IMR-90 (cell line): ENCODE measurements at regions not wholly inside any gene's neighbourhood (a gene's known extent, or its start where the extent isn't known, plus 50 kb on each side); places are given as distances from the start of the nearest gene placed in this dataset.

ENCODE experiments used
- BHLHE40 ChIP-seq: fragments of 150-350 bp; IDR thresholded peaks from 2 replicates; pipeline ENCODE4 v1.6.1; 2016; ENCODE audit warnings: mild to moderate bottlenecking, low read depth, low read length
- CEBPB ChIP-seq: IDR thresholded peaks from 2 replicates; pipeline ENCODE4 v1.6.1; 2012; ENCODE audit warnings: low read depth, low read length, improper control_type of control experiment
- CHD1 ChIP-seq: IDR thresholded peaks from 2 replicates; pipeline ENCODE4 v1.6.1; 2012; ENCODE audit warnings: low read depth, low read length, improper control_type of control experiment
- CTCF ChIP-seq: conservative IDR thresholded peaks from 2 replicates; pipeline ENCODE4 v1.5.1; 2012; ENCODE audit warnings: mild to moderate bottlenecking, low read depth, low read length, improper control_type of control experiment
- MAFK ChIP-seq: IDR thresholded peaks from 2 replicates; pipeline ENCODE4 v1.6.1; 2012; ENCODE audit warnings: low read depth, low read length, improper control_type of control experiment
- MXI1 ChIP-seq: IDR thresholded peaks from 2 replicates; pipeline ENCODE4 v1.6.1; 2012; ENCODE audit warnings: low read depth, mild to moderate bottlenecking, low read length, moderate library complexity, borderline replicate concordance
- NFE2L2 ChIP-seq: fragments of 150-350 bp; IDR thresholded peaks from 2 replicates; pipeline ENCODE4 v1.6.1; 2016; ENCODE audit warnings: low read depth, mild to moderate bottlenecking, low read length
- POLR2A ChIP-seq: IDR thresholded peaks from 2 replicates; pipeline ENCODE4 v1.6.1; 2012; ENCODE audit warnings: mild to moderate bottlenecking, low read depth, low read length
- RAD21 ChIP-seq: IDR thresholded peaks from 2 replicates; pipeline ENCODE4 v1.6.1; 2012; ENCODE audit warnings: low read length, improper control_type of control experiment
- RCOR1 ChIP-seq: IDR thresholded peaks from 2 replicates; pipeline ENCODE4 v1.6.1; 2012; ENCODE audit warnings: mild to moderate bottlenecking, low read length, improper control_type of control experiment; ENCODE audit not compliant: insufficient replicate concordance
- RFX5 ChIP-seq: IDR thresholded peaks from 2 replicates; pipeline ENCODE4 v1.8.0; 2012; ENCODE audit warnings: low read depth, mild to moderate bottlenecking, low read length, moderate library complexity
- TF ChIP-seq, protein P1 (sequence below): fragments of 150-350 bp; IDR thresholded peaks from 2 replicates; pipeline ENCODE4 v1.6.1; 2017; ENCODE audit warnings: mild to moderate bottlenecking, antibody characterized with exemption, low read length, low read depth
- TF ChIP-seq, protein P2 (sequence below): fragments of 150-350 bp; IDR thresholded peaks from 2 replicates; pipeline ENCODE4 v1.6.1; 2016; ENCODE audit warnings: low read depth, mild to moderate bottlenecking, low read length, moderate library complexity, borderline replicate concordance

DNA sequence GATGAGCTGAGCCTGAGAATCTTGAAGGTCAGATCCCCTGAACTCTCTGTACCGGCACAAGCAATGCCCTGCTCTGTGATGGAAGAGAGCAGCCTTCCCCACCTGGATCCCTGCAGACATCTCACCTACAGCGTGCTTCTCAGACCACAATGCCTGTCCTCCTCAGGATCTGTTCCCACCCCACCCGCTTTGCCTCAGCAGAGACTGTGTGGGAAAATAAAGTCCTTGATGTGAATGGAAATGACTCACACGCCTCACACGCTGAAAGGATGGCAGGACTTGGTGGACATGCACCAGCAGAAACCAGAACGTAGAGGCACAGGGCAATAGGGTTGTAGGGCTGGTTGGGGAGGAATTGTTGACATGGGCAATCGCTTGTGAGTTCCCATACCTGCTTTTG is 117.9 kb upstream of the POU3F3 start:
- TF ChIP-seq, protein P1, sequence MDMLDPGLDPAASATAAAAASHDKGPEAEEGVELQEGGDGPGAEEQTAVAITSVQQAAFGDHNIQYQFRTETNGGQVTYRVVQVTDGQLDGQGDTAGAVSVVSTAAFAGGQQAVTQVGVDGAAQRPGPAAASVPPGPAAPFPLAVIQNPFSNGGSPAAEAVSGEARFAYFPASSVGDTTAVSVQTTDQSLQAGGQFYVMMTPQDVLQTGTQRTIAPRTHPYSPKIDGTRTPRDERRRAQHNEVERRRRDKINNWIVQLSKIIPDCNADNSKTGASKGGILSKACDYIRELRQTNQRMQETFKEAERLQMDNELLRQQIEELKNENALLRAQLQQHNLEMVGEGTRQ = no peak
- TF ChIP-seq CTCF (no peak), POLR2A (no peak), MAFK (no peak), NFE2L2 (no peak), CHD1 (no peak), RFX5 (no peak), RCOR1 (no peak), MXI1 (no peak), BHLHE40 (no peak), CEBPB (no peak), RAD21 (no peak)
- TF ChIP-seq, protein P2, sequence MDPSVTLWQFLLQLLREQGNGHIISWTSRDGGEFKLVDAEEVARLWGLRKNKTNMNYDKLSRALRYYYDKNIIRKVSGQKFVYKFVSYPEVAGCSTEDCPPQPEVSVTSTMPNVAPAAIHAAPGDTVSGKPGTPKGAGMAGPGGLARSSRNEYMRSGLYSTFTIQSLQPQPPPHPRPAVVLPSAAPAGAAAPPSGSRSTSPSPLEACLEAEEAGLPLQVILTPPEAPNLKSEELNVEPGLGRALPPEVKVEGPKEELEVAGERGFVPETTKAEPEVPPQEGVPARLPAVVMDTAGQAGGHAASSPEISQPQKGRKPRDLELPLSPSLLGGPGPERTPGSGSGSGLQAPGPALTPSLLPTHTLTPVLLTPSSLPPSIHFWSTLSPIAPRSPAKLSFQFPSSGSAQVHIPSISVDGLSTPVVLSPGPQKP = no peak
